Mucosa of rectum (tissue), 2 donors: ENCODE measurements at regions not wholly inside any gene's neighbourhood (a gene's known extent, or its start where the extent isn't known, plus 50 kb on each side); places are given as distances from the start of the nearest gene placed in this dataset.
"Not testable (repeated sequence)": the region's sequence is repeated elsewhere in the genome, so short reads cannot be mapped to it uniquely, and the experiment has no call there.

Experiments
- H3K27ac ChIP-seq, 2 donors: one replicate each; pipeline ENCODE4 v1.7.0; 2013; ENCODE audit warnings: inconsistent platforms in 2 of 2, low read depth in 2 of 2, low read length in 2 of 2
- H3K27me3 ChIP-seq, 2 donors: one replicate each; pipeline ENCODE4 v1.7.0; 2013; ENCODE audit warnings: low read length in 2 of 2; ENCODE audit not compliant: control insufficient read depth in 2 of 2, insufficient read depth in 2 of 2
- H3K36me3 ChIP-seq, 2 donors: one replicate each; pipeline ENCODE4 v1.7.0; 2013; ENCODE audit warnings: low read length in 2 of 2; ENCODE audit not compliant: control insufficient read depth in 2 of 2, insufficient read depth in 2 of 2
- H3K4me1 ChIP-seq, 2 donors: one replicate each; pipeline ENCODE4 v1.7.0; 2013; ENCODE audit warnings: low read length in 2 of 2, mild to moderate bottlenecking in 1 of 2; ENCODE audit not compliant: control insufficient read depth in 2 of 2, insufficient read depth in 2 of 2
- H3K4me3 ChIP-seq, 2 donors: one replicate each; pipeline ENCODE4 v1.7.0; 2013; ENCODE audit warnings: low read length in 2 of 2
- H3K9ac ChIP-seq, 2 donors: one replicate each; pipeline ENCODE4 v1.7.0; 2013; ENCODE audit warnings: low read length in 2 of 2, low read depth in 1 of 2, mild to moderate bottlenecking in 1 of 2
- H3K9me3 ChIP-seq, 2 donors: one replicate each; pipeline ENCODE4 v1.7.0; 2013; ENCODE audit warnings: low read length in 2 of 2; ENCODE audit not compliant: control insufficient read depth in 2 of 2
- donor health status: healthy.
- donor health status: Normal muscosa, but diverticular disease.

GRCh38 chr6:160804639-160805038 is 102.6 kb downstream of the PLG start:
- no peaks in the 10 kb centered on the region for H3K4me1 ChIP-seq
- H3K9me3 ChIP-seq = no peaks in the 10 kb centered on the region
- H3K36me3 ChIP-seq = no peaks in the 10 kb centered on the region
- no peak overlapping the region for H3K27ac ChIP-seq
- H3K4me3 ChIP-seq = no peak overlapping the region
- H3K27me3 ChIP-seq = peaks cover 0 to 2% of the 10 kb centered on the region in 2 donors
- H3K9ac ChIP-seq = no peak overlapping the region

- Histone ChIP-seq H3K9ac (no peak overlapping the region), H3K36me3 (no peaks in the 10 kb centered on the region), H3K27me3 (peaks cover 0 to 2% of the 10 kb centered on the region in 2 donors), H3K9me3 (no peaks in the 10 kb centered on the region), H3K27ac (no peak overlapping the region), H3K4me3 (no peak overlapping the region), H3K4me1 (no peaks in the 10 kb centered on the region)
Observed at GRCh38 chr6:160808263-160808662, 106.2 kb downstream of the PLG start.

GRCh38 chr6:160810238-160810637 is 108.2 kb downstream of the PLG start:
- Histone ChIP-seq H3K4me3 (no peak overlapping the region), H3K36me3 (no peaks in the 10 kb centered on the region), H3K27me3 (peaks cover 0 to 2% of the 10 kb centered on the region in 2 donors), H3K9ac (no peak overlapping the region), H3K4me1 (no peaks in the 10 kb centered on the region), H3K27ac (no peak overlapping the region), H3K9me3 (no peaks in the 10 kb centered on the region)

GRCh38 chr6:160812097-160812496 is 110.1 kb downstream of the PLG start:
- H3K9ac ChIP-seq = no peak overlapping the region
- H3K27me3 ChIP-seq = peaks cover 0 to under 1% of the 10 kb centered on the region in 2 donors
- H3K4me3 ChIP-seq = no peak overlapping the region
- H3K4me1 ChIP-seq = no peaks in the 10 kb centered on the region
- H3K27ac ChIP-seq = no peak overlapping the region
- no peaks in the 10 kb centered on the region for H3K36me3 ChIP-seq
- no peaks in the 10 kb centered on the region for H3K9me3 ChIP-seq

GRCh38 chr6:160818934-160819333 is 116.9 kb downstream of the PLG start:
- Histone ChIP-seq H3K4me1 (no peaks in the 10 kb centered on the region), H3K27me3 (no peaks in the 10 kb centered on the region), H3K36me3 (no peaks in the 10 kb centered on the region), H3K9ac (no peak overlapping the region), H3K9me3 (no peaks in the 10 kb centered on the region), H3K4me3 (no peak overlapping the region), H3K27ac (no peak overlapping the region)

GRCh38 chr6:160820661-160821060 is 118.6 kb downstream of the PLG start:
- not testable (repeated sequence) for H3K4me3 ChIP-seq, H3K9me3 ChIP-seq, H3K9ac ChIP-seq

DNA sequence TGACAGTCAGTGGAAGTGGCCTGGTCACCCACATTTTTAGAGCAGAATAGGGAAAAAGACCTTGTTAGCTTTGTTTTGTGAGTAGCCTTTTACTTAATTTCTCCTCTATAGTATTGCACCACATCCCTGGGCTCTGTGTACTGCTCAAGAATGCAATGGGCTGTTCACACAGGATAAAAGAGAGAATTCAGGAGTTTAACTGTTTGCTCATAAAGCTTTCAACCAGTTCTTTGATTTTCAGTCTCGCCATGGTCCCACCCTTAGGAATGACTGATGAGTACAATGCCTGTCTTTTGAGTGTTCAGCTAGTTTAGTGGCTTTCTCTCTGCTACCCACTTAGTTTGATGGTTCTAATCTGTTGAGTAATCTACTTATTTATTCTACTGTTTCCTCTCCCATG is 129.7 kb downstream of the PLG start:
- Histone ChIP-seq H3K27me3 (no peaks in the 10 kb centered on the region), H3K4me3 (no peak overlapping the region), H3K36me3 (no peaks in the 10 kb centered on the region), H3K27ac (no peak overlapping the region), H3K9ac (no peak overlapping the region), H3K9me3 (no peaks in the 10 kb centered on the region), H3K4me1 (no peaks in the 10 kb centered on the region)

More at GRCh38 chr6:160820661-160821060, 118.6 kb downstream of the PLG start:
- not testable (repeated sequence) for H3K27ac ChIP-seq, H3K27me3 ChIP-seq, H3K36me3 ChIP-seq, H3K4me1 ChIP-seq

DNA sequence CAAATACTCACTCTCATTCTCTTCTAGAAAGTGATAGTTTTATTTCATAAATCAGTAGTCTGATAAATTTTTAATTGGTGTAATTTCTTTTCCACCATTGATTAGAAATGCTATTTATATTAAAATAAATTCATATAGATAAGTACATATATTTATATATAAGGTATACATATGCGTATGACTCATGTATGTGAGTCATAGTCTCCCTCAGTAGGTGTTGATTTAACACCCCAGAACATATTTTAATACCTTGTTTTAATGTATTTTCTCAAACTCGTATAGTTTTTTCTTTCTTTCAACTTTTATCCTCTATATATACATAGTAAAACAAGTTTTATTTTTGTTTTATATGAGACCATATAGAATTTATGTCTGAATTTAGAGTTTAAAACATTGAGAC is 130.4 kb downstream of the PLG start:
- Histone ChIP-seq H3K36me3 (no peaks in the 10 kb centered on the region), H3K4me3 (no peak overlapping the region), H3K9ac (no peak overlapping the region), H3K9me3 (no peaks in the 10 kb centered on the region), H3K27me3 (no peaks in the 10 kb centered on the region), H3K4me1 (no peaks in the 10 kb centered on the region), H3K27ac (no peak overlapping the region)

DNA sequence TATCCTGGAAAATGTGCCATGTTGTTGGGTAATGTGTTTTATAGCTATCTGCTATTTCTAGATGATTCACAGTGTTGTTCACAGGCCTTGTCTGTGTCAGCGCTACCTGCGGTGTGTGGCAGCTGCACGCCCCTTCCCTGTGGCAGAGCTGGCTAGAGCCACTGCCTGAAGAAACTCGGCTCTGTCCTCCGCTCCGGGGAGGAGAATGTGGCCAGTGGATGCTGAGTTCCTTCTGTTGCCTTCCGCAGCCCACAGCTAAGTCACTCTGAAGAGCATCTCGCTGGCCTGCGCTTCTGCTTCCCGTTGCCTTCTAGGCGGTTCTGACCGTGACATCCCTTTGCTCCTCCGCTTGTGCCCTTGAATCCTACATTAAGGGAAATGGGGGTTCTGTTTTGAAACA is 135.1 kb downstream of the PLG start:
- Histone ChIP-seq H3K27me3 (no peaks in the 10 kb centered on the region), H3K9ac (no peak overlapping the region), H3K4me1 (no peaks in the 10 kb centered on the region), H3K4me3 (no peak overlapping the region), H3K27ac (no peak overlapping the region), H3K9me3 (no peaks in the 10 kb centered on the region), H3K36me3 (no peaks in the 10 kb centered on the region)

GRCh38 chr6:160851031-160851430 is 140.5 kb upstream of the MAP3K4 start:
- no peak overlapping the region for H3K27ac ChIP-seq
- H3K36me3 ChIP-seq = no peaks in the 10 kb centered on the region
- H3K9me3 ChIP-seq = no peaks in the 10 kb centered on the region
- H3K4me3 ChIP-seq = no peak overlapping the region
- no peaks in the 10 kb centered on the region for H3K4me1 ChIP-seq
- H3K9ac ChIP-seq = no peak overlapping the region
- no peaks in the 10 kb centered on the region for H3K27me3 ChIP-seq

DNA sequence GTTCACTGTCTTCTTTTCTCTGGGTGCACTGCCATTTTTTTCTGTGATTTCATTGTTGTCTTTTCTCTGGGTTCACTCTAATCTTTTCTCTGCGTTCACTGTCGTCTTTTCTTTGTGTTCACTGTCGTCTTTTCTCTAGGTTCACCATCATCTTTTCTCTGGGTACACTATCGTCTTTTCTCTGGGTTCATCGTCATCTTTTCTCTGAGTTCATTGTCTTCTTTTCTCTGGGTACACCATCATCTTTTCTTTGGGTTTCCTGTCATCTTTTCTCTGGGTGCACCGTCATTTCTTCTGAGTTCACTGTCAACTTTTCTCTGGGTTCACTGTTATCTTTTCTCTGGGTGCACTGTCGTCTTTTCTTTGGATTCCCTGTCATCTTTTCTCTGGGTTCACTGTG is 137.6 kb upstream of the MAP3K4 start:
- Histone ChIP-seq H3K9me3 (no peaks in the 10 kb centered on the region), H3K4me1 (no peaks in the 10 kb centered on the region), H3K27me3 (no peaks in the 10 kb centered on the region), H3K9ac (no peak overlapping the region), H3K36me3 (no peaks in the 10 kb centered on the region), H3K27ac (no peak overlapping the region), H3K4me3 (no peak overlapping the region)
